PC-9 (cell line): ENCODE measurements at regions not wholly inside any gene's neighbourhood (a gene's known extent, or its start where the extent isn't known, plus 50 kb on each side); places are given as distances from the start of the nearest gene placed in this dataset.

Experiments used
- CTCF ChIP-seq: fragments of 200-600 bp; sonication (generic); conservative IDR thresholded peaks from 2 replicates; pipeline ENCODE4 v1.6.1; 2017; ENCODE audit warnings: mixed run types, antibody characterized with exemption, mild to moderate bottlenecking, moderate library complexity
- EZH2 ChIP-seq: fragments of 200-600 bp; sonication (generic); IDR thresholded peaks from 2 replicates; pipeline ENCODE4 v1.8.0; 2017; ENCODE audit warnings: antibody characterized with exemption, low read depth

GRCh38 chr13:72198967-72199560 lies 332.1 kb upstream of the DACH1 start:
- no peak for TF ChIP-seq CTCF
- no peak for TF ChIP-seq EZH2
